HCT116 (cell line): ENCODE measurements at regions not wholly inside any gene's neighbourhood (a gene's known extent, or its start where the extent isn't known, plus 50 kb on each side); places are given as distances from the start of the nearest gene placed in this dataset.

Source experiments
- ATAC-seq: fragments of 200-7000 bp; cut with Tn5 transposase; 2 replicates; pipeline ENCODE4 v1.9.1; 2020; ENCODE audit warnings: mild to moderate bottlenecking, moderate library complexity
- BruUV-seq: library from RNA; stranded (reverse); fragments of 400-500 nt; replicated peaks from 2 replicates; lab custom pipeline; 2021; lab: Mats Ljungman, UMichigan
- CTCF ChIA-PET: fragments of 300-600 bp; sonication (Branson Sonifier 250); formaldehyde crosslinking; loops from one replicate; lab custom pipeline; 2021; ENCODE audit warnings: antibody characterized with exemption; lab: Charles Lee
- POLR2A ChIA-PET: fragments of 300-600, 350-600 bp; sonication (Branson Sonifier 250); formaldehyde crosslinking; loops from one replicate; lab custom pipeline; 2021; ENCODE audit warnings: antibody characterized with exemption; lab: Charles Lee
- RAD21 ChIA-PET, 2 experiments: fragments of 300-600 bp; sonication (Branson Sonifier 250); formaldehyde crosslinking; loops; one replicate each; lab custom pipeline; 2023; ENCODE audit warnings: low total read pairs in 2 of 2; ENCODE audit not compliant: uncharacterized antibody in 2 of 2, unreplicated experiment in 2 of 2, low non-redundant PET in 1 of 2; lab: Charles Lee
- DNase-seq: peaks from one replicate; pipeline ENCODE4 v3.0.0-alpha.2; 2010; ENCODE audit warnings: low read depth, low spot score
- H2AFZ ChIP-seq: fragments of 200-600 bp; shearing (Covaris generic), sonication (generic); 2 replicates; pipeline ENCODE4 v1.6.1; 2017; ENCODE audit warnings: low read depth, mixed run types, mixed read lengths, antibody characterized with exemption, low read length; ENCODE audit not compliant: poor library complexity, severe bottlenecking
- H3K27ac ChIP-seq: 2 replicates; pipeline ENCODE4 v1.5.1; 2012; ENCODE audit warnings: low read depth, low read length
- H3K27me3 ChIP-seq: fragments of 200-600 bp; sonication (generic); 2 replicates; pipeline ENCODE4 v1.6.1; 2016; ENCODE audit warnings: mixed run types, low read length, mixed read lengths; ENCODE audit not compliant: insufficient read depth
- H3K36me3 ChIP-seq, 2 experiments: fragments of 200-500 bp in 1 of 2; fragments of 200-600 bp in 1 of 2; sonication (Bioruptor generic) in 1 of 2; sonication (generic) in 1 of 2; 2 replicates each; pipeline versions ENCODE4 v1.5.1 to v1.6.1; 2014 to 2016; ENCODE audit warnings: low read length in 2 of 2, inconsistent platforms in 1 of 2, mixed read lengths in 1 of 2, mixed run types in 1 of 2; ENCODE audit not compliant: insufficient read depth in 2 of 2, control insufficient read depth in 1 of 2
- H3K4me1 ChIP-seq, 2 experiments: fragments of 200-600 bp in 1 of 2; sonication (generic) in 1 of 2; 2 replicates each; pipeline versions ENCODE4 v1.5.1 to v1.6.1; 2012 to 2017; ENCODE audit warnings: low read length in 2 of 2, inconsistent platforms in 1 of 2, mild to moderate bottlenecking in 1 of 2, mixed read lengths in 1 of 2, mixed run types in 1 of 2, moderate library complexity in 1 of 2; ENCODE audit not compliant: insufficient read depth in 2 of 2, control insufficient read depth in 1 of 2
- H3K4me2 ChIP-seq: fragments of 200-600 bp; sonication (generic); 2 replicates; pipeline ENCODE4 v1.6.1; 2017; ENCODE audit warnings: mixed run types, low read length, mixed read lengths
- H3K4me3 ChIP-seq, 2 experiments: fragments of 200-600 bp in 1 of 2; sonication (generic) in 1 of 2; replicated peaks in 1 of 2; 2 replicates each; pipeline ENCODE4 v1.5.1; 2011 to 2016; ENCODE audit warnings: low read length in 2 of 2, control low read depth in 1 of 2, low read depth in 1 of 2, mild to moderate bottlenecking in 1 of 2, mixed read lengths in 1 of 2, mixed run types in 1 of 2
- H3K79me2 ChIP-seq: fragments of 200-600 bp; sonication (generic); 2 replicates; pipeline ENCODE4 v1.6.1; 2017; ENCODE audit warnings: mild to moderate bottlenecking, mixed run types, low read length, moderate library complexity, mixed read lengths; ENCODE audit not compliant: insufficient read depth
- H3K9ac ChIP-seq: fragments of 200-600 bp; sonication (generic); 2 replicates; pipeline ENCODE4 v1.6.1; 2016; ENCODE audit warnings: low read length, mixed read lengths
- H3K9me2 ChIP-seq: fragments of 200-600 bp; sonication (generic), shearing (Covaris generic); 2 replicates; pipeline ENCODE4 v1.6.1; 2017; ENCODE audit warnings: mixed run types, mild to moderate bottlenecking, moderate library complexity; ENCODE audit not compliant: insufficient read depth
- H3K9me3 ChIP-seq, 2 experiments: fragments of 200-500 bp in 1 of 2; fragments of 200-600 bp in 1 of 2; sonication (Bioruptor generic) in 1 of 2; sonication (generic) in 1 of 2; 2 replicates each; pipeline ENCODE4 v1.6.1; 2014 to 2017; ENCODE audit warnings: low read length in 2 of 2, mixed read lengths in 2 of 2, inconsistent platforms in 1 of 2, low read depth in 1 of 2, mild to moderate bottlenecking in 1 of 2, mixed run types in 1 of 2, moderate library complexity in 1 of 2; ENCODE audit not compliant: control insufficient read depth in 1 of 2, insufficient read depth in 1 of 2
- H4K20me1 ChIP-seq: fragments of 200-600 bp; sonication (generic), shearing (Covaris generic); 2 replicates; pipeline ENCODE4 v1.6.1; 2017; ENCODE audit warnings: mixed run types, mild to moderate bottlenecking, moderate library complexity; ENCODE audit not compliant: insufficient read depth
- ATF3 ChIP-seq: IDR thresholded peaks from 2 replicates; pipeline ENCODE4 v1.6.1; 2012
- CBX3 ChIP-seq: IDR thresholded peaks from 2 replicates; pipeline ENCODE4 v1.6.1; 2012; ENCODE audit warnings: low read depth
- CEBPB ChIP-seq: IDR thresholded peaks from 2 replicates; pipeline ENCODE4 v1.6.1; 2012; ENCODE audit warnings: low read depth
- EGR1 ChIP-seq: IDR thresholded peaks from 2 replicates; pipeline ENCODE4 v1.6.1; 2012; ENCODE audit warnings: low read depth
- ELF1 ChIP-seq: IDR thresholded peaks from 2 replicates; pipeline ENCODE4 v1.6.1; 2012; ENCODE audit warnings: low read depth, borderline replicate concordance
- EZH2phosphoT487 ChIP-seq: fragments of 200-600 bp; IDR thresholded peaks from 2 replicates; pipeline ENCODE4 v1.6.1; 2018; ENCODE audit warnings: antibody characterized with exemption, borderline replicate concordance
- FOSL1 ChIP-seq: IDR thresholded peaks from 2 replicates; pipeline ENCODE4 v1.6.1; 2012; ENCODE audit warnings: low read depth
- POLR2A ChIP-seq: IDR thresholded peaks from 2 replicates; pipeline ENCODE4 v1.7.0; 2011; ENCODE audit warnings: borderline replicate concordance; ENCODE audit not compliant: insufficient read depth, insufficient read length; ENCODE audit errors: extremely low read depth
- POLR2AphosphoS5 ChIP-seq: IDR thresholded peaks from 2 replicates; pipeline ENCODE4 v1.6.1; 2011; ENCODE audit warnings: mild to moderate bottlenecking, low read depth, low read length, moderate library complexity
- RAD21 ChIP-seq: IDR thresholded peaks from 2 replicates; pipeline ENCODE4 v1.6.1; 2012; ENCODE audit warnings: low read depth, mild to moderate bottlenecking
- SIN3A ChIP-seq: IDR thresholded peaks from 2 replicates; pipeline ENCODE4 v1.6.1; 2012; ENCODE audit warnings: low read depth
- SP1 ChIP-seq: IDR thresholded peaks from 2 replicates; pipeline ENCODE4 v1.6.1; 2012; ENCODE audit warnings: low read depth
- SRF ChIP-seq: IDR thresholded peaks from 2 replicates; pipeline ENCODE4 v1.6.1; 2012; ENCODE audit warnings: low read depth
- YY1 ChIP-seq: IDR thresholded peaks from 2 replicates; pipeline ENCODE4 v1.6.1; 2011; ENCODE audit warnings: low read length, low read depth, moderate library complexity, mild to moderate bottlenecking; ENCODE audit not compliant: insufficient replicate concordance; ENCODE audit errors: extremely low read depth
- ZFX ChIP-seq: fragments of 450-650 bp; IDR thresholded peaks from 2 replicates; pipeline ENCODE4 v1.6.1; 2017
- ZNF274 ChIP-seq: fragments of 200-500 bp; sonication (Bioruptor generic); IDR thresholded peaks from 2 replicates; pipeline ENCODE4 v1.6.1; 2014; ENCODE audit warnings: mild to moderate bottlenecking, low read depth, low read length, inconsistent platforms
- intact Hi-C: fragments of 100-400 bp; cut with micrococcal nuclease; formaldehyde crosslinking; loops from 2 replicates; pipeline ENCODE4 v1.10.0; 2022
- TF ChIP-seq, protein P1 (sequence below): IDR thresholded peaks from 2 replicates; pipeline ENCODE4 v1.6.1; 2011; ENCODE audit warnings: mild to moderate bottlenecking, low read length, moderate library complexity; ENCODE audit not compliant: insufficient replicate concordance; ENCODE audit errors: extremely low read depth
- TF ChIP-seq, protein P2 (sequence below): IDR thresholded peaks from 2 replicates; pipeline ENCODE4 v1.6.1; 2012; ENCODE audit warnings: low read depth
- TF ChIP-seq, protein P3 (sequence below): IDR thresholded peaks from 2 replicates; pipeline ENCODE4 v1.6.1; 2012

DNA sequence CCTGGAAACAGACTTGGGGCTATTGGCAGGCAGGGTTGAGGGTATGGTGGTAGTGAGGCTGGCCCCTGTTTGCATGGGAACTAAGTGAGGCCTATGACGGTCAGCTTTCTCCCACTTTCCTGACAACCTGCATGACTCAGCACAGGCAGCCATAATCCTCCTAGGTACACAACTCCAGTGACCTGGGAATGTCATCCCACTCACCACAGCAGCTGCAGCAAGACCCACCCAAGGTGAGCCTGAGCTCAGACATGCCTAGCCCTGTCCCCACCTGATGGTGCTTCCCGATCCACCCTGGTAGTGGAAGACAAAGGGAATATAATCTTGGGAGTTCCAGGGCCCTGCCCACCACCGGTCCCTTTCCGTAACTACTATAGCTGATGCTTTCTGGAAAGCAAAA lies 178.7 kb downstream of the NDUFS4 start:
- ChIA-PET CTCF (no interaction called here), RAD21 (no interaction called here), POLR2A (no interaction called here)
- Histone ChIP-seq H3K4me2 (no peak overlapping the region), H3K4me1 (no peaks in the 10 kb centered on the region; a peak in 1 of 4 replicates), H3K27me3 (no peaks in the 10 kb centered on the region), H4K20me1 (no peaks in the 10 kb centered on the region), H3K79me2 (no peaks in the 10 kb centered on the region), H3K9me3 (no peaks in the 10 kb centered on the region), H3K9ac (no peak overlapping the region), H3K9me2 (no peaks in the 10 kb centered on the region), H2AFZ (no peak overlapping the region), H3K27ac (no peak overlapping the region), H3K4me3 (no peak overlapping the region), H3K36me3 (no peaks in the 10 kb centered on the region)
- no peak for TF ChIP-seq POLR2AphosphoS5
- no peak for TF ChIP-seq YY1
- no peak for TF ChIP-seq RAD21
- TF ChIP-seq, protein P1, sequence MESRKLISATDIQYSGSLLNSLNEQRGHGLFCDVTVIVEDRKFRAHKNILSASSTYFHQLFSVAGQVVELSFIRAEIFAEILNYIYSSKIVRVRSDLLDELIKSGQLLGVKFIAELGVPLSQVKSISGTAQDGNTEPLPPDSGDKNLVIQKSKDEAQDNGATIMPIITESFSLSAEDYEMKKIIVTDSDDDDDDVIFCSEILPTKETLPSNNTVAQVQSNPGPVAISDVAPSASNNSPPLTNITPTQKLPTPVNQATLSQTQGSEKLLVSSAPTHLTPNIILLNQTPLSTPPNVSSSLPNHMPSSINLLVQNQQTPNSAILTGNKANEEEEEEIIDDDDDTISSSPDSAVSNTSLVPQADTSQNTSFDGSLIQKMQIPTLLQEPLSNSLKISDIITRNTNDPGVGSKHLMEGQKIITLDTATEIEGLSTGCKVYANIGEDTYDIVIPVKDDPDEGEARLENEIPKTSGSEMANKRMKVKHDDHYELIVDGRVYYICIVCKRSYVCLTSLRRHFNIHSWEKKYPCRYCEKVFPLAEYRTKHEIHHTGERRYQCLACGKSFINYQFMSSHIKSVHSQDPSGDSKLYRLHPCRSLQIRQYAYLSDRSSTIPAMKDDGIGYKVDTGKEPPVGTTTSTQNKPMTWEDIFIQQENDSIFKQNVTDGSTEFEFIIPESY, result no peak
- TF ChIP-seq EZH2phosphoT487, result no peak
- TF ChIP-seq SRF, result no peak
- TF ChIP-seq SIN3A, result no peak
- TF ChIP-seq CEBPB, result no peak
- TF ChIP-seq, protein P2, sequence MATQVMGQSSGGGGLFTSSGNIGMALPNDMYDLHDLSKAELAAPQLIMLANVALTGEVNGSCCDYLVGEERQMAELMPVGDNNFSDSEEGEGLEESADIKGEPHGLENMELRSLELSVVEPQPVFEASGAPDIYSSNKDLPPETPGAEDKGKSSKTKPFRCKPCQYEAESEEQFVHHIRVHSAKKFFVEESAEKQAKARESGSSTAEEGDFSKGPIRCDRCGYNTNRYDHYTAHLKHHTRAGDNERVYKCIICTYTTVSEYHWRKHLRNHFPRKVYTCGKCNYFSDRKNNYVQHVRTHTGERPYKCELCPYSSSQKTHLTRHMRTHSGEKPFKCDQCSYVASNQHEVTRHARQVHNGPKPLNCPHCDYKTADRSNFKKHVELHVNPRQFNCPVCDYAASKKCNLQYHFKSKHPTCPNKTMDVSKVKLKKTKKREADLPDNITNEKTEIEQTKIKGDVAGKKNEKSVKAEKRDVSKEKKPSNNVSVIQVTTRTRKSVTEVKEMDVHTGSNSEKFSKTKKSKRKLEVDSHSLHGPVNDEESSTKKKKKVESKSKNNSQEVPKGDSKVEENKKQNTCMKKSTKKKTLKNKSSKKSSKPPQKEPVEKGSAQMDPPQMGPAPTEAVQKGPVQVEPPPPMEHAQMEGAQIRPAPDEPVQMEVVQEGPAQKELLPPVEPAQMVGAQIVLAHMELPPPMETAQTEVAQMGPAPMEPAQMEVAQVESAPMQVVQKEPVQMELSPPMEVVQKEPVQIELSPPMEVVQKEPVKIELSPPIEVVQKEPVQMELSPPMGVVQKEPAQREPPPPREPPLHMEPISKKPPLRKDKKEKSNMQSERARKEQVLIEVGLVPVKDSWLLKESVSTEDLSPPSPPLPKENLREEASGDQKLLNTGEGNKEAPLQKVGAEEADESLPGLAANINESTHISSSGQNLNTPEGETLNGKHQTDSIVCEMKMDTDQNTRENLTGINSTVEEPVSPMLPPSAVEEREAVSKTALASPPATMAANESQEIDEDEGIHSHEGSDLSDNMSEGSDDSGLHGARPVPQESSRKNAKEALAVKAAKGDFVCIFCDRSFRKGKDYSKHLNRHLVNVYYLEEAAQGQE, result no peak
- TF ChIP-seq SP1, result no peak
- no peak for TF ChIP-seq POLR2A
- TF ChIP-seq, protein P3, sequence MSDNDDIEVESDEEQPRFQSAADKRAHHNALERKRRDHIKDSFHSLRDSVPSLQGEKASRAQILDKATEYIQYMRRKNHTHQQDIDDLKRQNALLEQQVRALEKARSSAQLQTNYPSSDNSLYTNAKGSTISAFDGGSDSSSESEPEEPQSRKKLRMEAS, result no peak
- TF ChIP-seq FOSL1, result no peak
- TF ChIP-seq ATF3, result no peak
- TF ChIP-seq EGR1, result no peak
- no peak for TF ChIP-seq ZFX
- TF ChIP-seq CBX3, result no peak
- TF ChIP-seq ZNF274, result no peak
- no peak for TF ChIP-seq ELF1
- intact Hi-C loops, result no loop called here
- DNase-seq (no peak), ATAC-seq (no peak)
- no TSS peak for BruUV-seq
